Epithelial cell of esophagus (primary cell): ENCODE measurements at regions not wholly inside any gene's neighbourhood (a gene's known extent, or its start where the extent isn't known, plus 50 kb on each side); places are given as distances from the start of the nearest gene placed in this dataset.

ENCODE experiments used
- DNase-seq: peaks from one replicate; pipeline ENCODE4 v3.0.0; 2010; ENCODE audit warnings: low read depth
- H3K4me3 ChIP-seq: 2 replicates; pipeline ENCODE4 v1.5.1; 2011; ENCODE audit warnings: mild to moderate bottlenecking, low read length, control low read depth
- TF ChIP-seq, protein P1 (sequence below): IDR thresholded peaks from 2 replicates; pipeline ENCODE4 v1.5.1; 2011; ENCODE audit warnings: low read depth, mild to moderate bottlenecking, low read length, control low read depth, inconsistent platforms; ENCODE audit not compliant: insufficient read depth; ENCODE audit errors: missing control alignments

DNA sequence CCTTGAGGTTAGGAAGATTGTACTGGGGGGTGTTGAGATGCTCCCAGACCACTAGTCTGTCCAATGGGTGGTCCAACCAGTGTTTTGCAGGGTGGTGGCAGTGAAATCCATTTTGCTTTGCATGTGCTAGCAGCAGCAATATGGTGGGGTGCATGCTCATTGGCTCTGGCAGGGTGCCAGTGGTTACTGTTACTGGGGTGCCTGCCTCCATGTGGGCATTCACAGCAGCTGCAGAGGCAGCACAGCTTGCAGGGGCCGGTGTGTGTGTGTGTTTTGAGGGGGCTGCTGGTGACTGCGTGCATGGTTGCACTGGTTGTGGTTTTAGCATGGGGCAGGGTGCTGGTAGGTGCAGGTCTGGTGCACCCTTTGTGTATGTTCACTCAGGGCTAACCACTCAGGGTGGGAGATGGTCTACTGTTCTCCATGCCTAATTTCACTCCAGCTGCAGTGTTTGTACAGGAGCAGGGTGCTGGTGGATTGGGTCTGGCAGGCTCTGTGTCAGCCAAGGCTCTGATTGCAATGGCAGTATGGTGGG lies 265.4 kb downstream of the NUP35 start:
- TF ChIP-seq, protein P1, sequence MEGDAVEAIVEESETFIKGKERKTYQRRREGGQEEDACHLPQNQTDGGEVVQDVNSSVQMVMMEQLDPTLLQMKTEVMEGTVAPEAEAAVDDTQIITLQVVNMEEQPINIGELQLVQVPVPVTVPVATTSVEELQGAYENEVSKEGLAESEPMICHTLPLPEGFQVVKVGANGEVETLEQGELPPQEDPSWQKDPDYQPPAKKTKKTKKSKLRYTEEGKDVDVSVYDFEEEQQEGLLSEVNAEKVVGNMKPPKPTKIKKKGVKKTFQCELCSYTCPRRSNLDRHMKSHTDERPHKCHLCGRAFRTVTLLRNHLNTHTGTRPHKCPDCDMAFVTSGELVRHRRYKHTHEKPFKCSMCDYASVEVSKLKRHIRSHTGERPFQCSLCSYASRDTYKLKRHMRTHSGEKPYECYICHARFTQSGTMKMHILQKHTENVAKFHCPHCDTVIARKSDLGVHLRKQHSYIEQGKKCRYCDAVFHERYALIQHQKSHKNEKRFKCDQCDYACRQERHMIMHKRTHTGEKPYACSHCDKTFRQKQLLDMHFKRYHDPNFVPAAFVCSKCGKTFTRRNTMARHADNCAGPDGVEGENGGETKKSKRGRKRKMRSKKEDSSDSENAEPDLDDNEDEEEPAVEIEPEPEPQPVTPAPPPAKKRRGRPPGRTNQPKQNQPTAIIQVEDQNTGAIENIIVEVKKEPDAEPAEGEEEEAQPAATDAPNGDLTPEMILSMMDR = no peak

DNA sequence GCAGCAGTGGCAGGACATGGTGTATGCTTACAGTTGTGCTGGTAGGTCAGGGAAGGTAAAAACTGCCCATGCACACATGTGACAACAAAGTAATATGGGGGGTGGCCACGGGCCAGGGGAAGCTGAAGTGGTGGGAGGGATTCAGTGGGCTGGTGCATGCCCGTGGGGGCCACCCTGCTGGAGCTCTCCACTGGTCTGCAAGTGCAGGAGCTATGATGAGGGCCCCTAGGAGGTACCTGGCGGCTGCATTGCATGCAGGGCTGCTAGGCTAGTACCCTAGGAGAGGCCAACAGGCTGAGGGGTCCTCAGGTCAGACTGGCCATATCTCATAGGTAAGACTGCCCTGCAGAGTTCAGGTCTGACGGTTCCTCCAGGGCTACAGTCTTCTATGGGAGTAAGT lies 265.9 kb downstream of the NUP35 start:
- TF ChIP-seq, protein P1 = no peak
- DNase-seq = no peak
- no peak overlapping the region for H3K4me3 ChIP-seq

More for the DNA sequence above, 265.4 kb downstream of the NUP35 start:
- no peak overlapping the region for H3K4me3 ChIP-seq
- no peak for DNase-seq

DNA sequence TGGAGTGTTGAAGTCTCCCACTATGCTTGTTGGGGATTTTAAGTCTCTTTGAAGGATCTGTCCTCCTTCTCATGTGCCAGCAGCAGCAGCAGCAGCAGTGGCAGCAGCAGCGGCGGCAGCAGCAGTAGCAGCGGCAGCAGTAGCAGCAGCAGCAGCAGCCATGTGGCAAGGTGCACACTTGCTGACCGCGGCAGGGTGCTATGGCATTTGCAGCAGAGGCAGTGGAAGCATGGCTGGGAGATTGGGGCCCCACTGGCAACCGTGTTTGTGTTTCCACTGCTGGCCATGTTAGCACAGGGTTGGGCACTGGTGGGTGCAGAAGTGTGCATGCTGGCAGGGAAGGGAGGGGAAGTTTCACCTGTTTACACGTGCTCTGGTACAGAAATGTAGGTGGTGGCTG lies 280.1 kb downstream of the NUP35 start:
- TF ChIP-seq, protein P1 = no peak
- H3K4me3 ChIP-seq = no peak overlapping the region
- no peak for DNase-seq

DNA sequence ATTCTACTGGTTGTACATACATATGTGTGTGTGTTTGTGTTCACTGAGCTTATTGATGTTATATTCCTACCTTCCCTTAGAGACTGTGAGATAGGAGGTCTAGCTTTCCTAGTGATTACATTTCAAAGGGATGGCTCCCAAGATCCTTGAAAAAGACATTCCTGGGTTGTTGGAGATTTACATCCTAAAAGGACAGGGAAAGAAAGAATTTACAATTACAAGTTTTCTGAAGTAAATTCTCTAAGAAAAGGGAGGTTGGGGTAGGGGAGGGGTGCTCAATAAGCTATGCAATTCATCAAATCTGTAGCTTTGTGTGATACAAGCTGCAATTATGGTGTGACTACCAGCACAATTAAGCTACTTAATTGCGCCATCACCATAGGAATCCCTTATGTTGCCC lies 284.3 kb downstream of the NUP35 start:
- DNase-seq = no peak
- TF ChIP-seq, protein P1 = no peak

DNA sequence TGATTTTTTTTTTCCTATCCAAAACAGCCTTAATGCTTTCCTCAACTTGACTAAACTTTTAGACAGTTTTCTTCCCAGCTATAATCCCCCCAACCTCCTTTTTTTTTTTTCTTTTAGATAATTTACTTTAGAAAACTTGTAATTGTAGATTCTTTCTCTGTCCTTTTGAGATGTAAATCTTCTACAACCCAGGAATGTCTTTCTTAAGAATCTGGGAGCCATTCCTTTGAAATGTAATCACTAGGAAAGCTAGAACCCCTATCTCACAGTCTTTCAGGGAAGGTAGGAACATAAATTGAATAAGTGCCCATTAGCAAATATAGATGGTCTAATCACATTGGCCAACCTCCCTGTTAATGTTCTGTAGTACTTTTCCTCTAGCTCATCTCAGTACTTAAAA lies 285.4 kb downstream of the NUP35 start:
- DNase-seq = no peak
- TF ChIP-seq, protein P1 = no peak
- H3K4me3 ChIP-seq = no peak overlapping the region

More for the DNA sequence above, 284.3 kb downstream of the NUP35 start:
- H3K4me3 ChIP-seq = no peak overlapping the region

DNA sequence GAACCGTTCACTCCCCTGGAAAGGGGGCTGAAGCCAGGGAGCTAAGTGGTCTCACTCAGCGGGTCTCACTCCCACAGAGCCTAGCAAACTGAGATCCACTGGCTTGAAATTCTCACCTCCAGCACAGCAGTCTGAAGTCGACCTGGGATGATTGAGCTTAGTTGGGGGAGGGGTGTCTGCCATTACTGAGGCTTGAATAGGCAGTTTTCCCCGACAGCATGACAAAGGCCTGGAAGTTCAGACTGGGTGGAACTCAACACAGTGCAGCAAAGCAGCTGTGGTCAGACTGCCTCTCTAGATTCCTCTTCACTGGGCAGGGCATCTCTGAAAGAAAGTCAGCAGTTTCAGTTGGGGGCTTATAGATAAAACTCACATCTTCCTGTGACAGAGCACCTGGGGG lies 292.5 kb downstream of the NUP35 start:
- TF ChIP-seq, protein P1 = no peak
- no peak for DNase-seq
- no peak overlapping the region for H3K4me3 ChIP-seq

DNA sequence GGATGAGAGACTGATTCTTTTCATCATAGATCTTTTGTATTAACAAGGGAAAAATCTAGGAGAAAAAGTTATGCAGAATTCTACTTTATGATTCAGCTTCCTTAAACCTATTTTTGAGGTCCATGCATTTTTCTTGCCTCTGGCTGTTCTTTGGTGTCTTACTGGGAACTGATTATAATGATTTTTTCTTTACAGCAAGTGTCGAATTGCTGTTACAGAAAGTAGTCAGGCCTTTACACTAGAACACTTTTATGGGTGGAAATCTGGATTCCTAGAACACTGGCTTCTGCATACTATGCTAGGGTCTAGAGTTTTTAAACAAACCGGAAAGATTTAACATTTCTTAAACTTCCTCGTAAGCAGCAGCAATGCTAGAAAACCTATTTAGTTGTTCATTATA lies 302.6 kb downstream of the NUP35 start:
- TF ChIP-seq, protein P1 = no peak
- DNase-seq = no peak
- H3K4me3 ChIP-seq = no peak overlapping the region
